HG03432 (cell line): ENCODE measurements at regions not wholly inside any gene's neighbourhood (a gene's known extent, or its start where the extent isn't known, plus 50 kb on each side); places are given as distances from the start of the nearest gene placed in this dataset.

Source experiments
- ATAC-seq: cut with Tn5 transposase; IDR thresholded peaks from one replicate; pipeline ENCODE4 v1.9.1; 2021; ENCODE audit warnings: mild to moderate bottlenecking, moderate library complexity; ENCODE audit not compliant: unreplicated experiment

DNA sequence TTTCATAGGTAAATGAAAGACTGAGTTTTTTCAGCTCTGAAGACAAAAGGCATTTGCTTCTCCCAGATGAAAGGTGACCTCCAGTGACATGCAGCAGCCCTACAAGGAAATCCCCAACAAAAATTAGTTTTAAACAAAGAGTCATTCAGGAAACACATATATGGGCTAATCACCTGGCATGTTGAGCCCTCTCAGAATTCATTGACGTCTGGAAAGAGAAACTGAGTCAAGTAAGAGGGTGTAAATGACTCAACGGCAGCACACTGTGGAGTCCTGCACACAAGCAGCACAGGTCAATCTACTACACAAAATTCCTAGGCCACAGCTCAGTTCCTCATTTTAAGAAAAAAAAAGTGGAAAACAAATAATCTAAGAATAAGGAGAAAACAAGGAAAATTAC, 592.3 kb downstream of the EPHA7 start:
- ATAC-seq = no peak

DNA sequence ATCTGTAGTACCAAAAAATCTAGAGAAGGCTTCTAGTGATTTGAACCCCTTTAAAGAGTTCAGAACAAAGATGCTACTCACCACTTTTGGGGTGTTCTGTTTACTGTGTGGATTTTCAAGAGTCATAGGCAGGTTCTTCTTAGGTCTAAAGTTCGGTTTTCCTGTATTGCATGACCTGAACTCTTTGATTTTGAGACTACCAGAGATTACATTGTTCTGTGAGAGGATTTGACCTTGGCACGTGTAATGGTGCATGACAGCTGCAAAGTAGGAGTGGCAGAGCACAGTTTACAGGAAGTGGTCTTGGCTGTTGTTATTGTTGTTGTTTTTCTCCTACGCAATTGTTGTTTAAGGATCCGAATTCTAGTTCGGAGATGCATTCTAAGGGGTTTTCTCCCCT, 592.7 kb downstream of the EPHA7 start:
- no peak for ATAC-seq

DNA sequence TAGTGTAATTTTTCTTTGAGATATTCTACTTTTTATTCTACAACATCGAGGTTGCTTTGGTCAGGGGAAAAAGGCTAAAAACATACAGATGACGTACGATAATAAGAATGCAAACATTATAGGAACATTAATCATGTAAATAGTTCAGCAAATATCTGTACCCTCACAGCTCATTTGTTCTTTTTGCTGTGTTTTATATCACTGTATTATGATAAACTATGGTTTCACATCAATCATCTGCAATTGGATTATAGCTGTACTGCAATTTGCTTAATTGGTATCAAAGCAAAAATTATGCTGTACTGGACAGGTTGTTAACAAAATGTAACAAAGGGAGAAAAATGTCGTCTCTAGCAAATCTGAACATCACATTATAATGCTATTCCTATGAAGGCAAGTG, 597.1 kb downstream of the EPHA7 start:
- ATAC-seq = no peak

DNA sequence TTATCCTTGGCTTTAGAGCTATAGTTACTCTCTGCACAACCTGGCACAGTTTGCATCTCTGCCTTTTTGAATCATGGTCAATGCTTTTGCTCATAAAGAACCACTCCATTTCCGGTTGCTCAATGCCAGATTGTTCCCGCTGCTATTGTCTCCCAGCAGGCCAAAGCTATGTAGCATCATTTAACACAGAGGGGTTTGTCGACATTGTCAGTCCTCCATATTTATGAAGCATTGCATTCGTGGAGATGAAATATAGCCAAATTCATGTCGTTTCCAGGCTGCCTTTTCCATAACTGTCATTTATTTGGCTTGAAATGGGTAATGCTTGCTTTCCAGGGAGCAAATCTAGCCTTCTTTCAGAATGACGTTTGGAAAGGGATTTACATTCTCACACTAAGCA, 598.8 kb downstream of the EPHA7 start:
- ATAC-seq = no peak

DNA sequence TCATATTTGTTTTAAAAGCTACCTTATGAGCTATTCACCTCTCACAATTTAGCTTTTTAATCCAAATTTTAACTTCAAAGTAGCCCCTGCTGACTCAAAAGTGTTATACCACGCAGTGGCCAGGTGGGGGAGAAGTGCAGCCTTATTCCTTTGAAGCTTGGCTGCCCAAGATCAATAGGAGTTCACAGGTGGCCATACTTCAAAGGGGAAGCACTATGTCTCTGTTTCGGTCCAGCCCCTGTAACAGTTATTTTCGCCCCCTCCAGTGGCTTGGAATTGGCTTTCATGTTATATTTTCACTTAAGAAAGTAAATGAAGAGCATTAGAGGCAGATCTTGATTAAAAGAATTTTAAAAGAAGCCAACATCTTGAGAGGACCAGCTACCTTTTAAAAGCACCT, 608.4 kb downstream of the EPHA7 start:
- ATAC-seq = peak; percentile 100

GRCh38 chr6:92806254-92806653, 613.1 kb downstream of the EPHA7 start:
- ATAC-seq = no peak

- ATAC-seq = no peak
Measured at GRCh38 chr6:92791403-92791802, 628.0 kb downstream of the EPHA7 start.

DNA sequence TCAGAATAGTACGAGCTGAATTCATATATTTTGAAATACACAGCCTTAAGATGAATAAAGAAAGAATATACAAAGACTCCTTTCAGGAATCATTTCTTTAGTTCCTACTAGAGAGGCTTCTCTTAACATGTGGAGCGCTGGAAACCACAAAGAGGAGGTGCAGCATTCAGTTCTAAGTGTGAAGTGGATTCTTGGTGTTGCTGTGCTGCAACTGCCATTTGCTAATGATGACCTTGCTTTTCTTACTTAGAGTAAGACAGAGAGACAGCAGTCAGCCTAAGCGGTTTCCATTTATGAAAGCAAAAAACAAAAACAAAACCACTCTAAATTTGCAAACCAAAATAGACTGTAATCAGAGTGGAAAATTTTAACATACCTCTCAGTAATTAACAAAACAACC, 629.0 kb downstream of the EPHA7 start:
- no peak for ATAC-seq

DNA sequence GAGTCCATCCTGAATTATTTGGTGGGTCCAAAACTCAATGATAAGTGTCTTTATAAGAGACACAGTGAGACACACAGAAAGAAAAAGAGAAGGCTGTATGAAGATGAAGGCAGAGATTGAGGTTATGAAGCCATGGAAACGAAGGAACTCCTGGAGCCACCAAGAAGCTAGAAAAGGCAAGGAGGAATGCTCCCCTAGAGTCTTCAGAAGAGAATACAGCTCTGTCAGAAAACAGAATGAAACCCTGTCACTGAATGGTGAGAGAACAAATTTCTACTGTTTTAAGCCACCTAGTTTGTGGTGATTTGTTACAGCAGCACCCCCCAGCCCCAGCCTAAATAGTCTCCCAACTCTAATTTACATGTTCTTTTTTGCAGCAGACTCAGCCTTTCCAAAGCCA, 635.1 kb downstream of the EPHA7 start:
- ATAC-seq = no peak

- no peak for ATAC-seq
Measured at GRCh38 chr6:92779746-92780145, 639.6 kb downstream of the EPHA7 start.

GRCh38 chr6:92777146-92777740, 642.1 kb downstream of the EPHA7 start:
- ATAC-seq = peak; percentile 87

DNA sequence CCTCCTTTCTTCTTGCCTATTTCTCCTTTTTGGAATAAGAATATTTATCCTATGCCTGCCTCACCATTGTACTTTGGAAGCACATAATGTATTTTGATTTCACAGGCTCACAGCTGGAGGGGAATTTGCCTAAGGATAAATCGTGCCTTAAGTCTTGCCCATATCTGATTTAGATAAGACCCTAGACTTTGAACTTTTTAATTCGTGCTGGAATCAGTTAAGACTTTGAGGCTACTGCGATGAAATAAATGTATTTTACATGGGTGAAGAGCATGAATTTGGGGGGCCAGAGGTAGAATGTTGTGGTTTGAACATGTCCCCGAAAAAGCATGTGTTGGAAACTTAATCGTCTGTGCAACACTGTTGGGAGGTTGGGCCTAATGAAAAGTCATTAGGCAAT, 648.8 kb downstream of the EPHA7 start:
- ATAC-seq = no peak

- no peak for ATAC-seq
Measured at GRCh38 chr6:92767101-92767500, 652.3 kb downstream of the EPHA7 start.

DNA sequence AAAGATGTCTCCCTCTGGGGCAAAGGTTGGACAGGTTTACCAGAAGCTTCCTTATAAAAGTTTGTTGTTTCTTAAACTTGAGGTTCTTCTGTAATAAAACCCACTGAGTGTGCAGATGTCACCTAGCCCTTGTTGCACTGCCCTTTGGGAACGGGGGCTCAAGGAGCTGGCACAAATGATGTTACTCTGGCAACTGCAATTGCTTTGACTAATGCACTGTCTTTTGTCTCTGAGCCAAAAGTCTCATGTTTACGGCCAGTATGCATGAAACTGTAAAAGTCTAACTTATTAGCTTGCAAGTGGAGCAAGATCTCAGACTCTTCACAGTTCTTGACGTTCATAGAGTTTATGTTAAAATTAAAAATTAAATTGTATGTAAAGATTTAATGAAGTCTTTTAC, 655.7 kb downstream of the EPHA7 start:
- ATAC-seq = no peak

- no peak for ATAC-seq
Measured at GRCh38 chr6:92763274-92763584, 656.1 kb downstream of the EPHA7 start.

- no peak for ATAC-seq
Measured at GRCh38 chr6:92762443-92763273, 656.7 kb downstream of the EPHA7 start.

DNA sequence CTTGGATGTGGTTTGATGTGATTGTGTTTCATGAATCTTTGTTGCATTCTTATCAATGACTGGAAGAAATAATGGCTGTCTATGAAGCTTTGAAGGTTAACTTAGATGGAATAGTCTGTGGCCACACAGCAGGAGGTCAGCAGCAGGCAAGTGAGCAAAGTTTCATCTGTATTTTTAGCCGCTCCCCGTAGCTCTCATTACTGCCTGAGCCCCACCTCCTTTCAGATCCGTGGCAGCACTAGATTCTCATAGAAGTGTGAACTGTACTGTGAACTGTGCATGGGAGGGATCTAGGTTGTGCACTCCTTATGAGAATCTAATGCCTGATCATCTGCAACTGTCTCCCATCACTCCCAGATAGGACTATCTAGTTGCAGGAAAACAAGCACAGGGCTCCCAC, 660.2 kb downstream of the EPHA7 start:
- no peak for ATAC-seq

DNA sequence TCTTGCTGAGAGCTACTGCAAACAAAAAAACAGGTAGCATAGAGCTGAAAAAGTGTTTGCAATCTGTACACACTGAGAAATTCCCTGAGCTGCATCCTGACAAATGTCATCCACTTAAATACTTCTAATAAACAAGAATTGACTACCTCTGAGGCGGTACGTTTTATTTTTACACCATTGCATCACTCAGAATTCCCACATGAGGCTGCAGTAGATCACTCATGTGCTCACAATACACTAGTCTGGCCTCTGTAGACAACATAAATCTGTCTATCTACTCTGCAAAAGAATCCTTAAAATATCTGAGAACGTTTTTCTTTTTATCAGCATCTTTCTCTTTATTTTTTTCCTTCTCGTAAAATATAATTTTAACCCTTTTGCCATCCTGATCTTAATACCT, 661.4 kb downstream of the EPHA7 start:
- no peak for ATAC-seq

- no peak for ATAC-seq
Measured at GRCh38 chr6:92756912-92757311, 662.4 kb downstream of the EPHA7 start.

- no peak for ATAC-seq
Measured at GRCh38 chr6:92753956-92754355, 665.4 kb downstream of the EPHA7 start.

- no peak for ATAC-seq
Measured at GRCh38 chr6:92752114-92752513, 667.2 kb downstream of the EPHA7 start.

GRCh38 chr6:92748131-92748530, 671.2 kb downstream of the EPHA7 start:
- ATAC-seq = no peak

DNA sequence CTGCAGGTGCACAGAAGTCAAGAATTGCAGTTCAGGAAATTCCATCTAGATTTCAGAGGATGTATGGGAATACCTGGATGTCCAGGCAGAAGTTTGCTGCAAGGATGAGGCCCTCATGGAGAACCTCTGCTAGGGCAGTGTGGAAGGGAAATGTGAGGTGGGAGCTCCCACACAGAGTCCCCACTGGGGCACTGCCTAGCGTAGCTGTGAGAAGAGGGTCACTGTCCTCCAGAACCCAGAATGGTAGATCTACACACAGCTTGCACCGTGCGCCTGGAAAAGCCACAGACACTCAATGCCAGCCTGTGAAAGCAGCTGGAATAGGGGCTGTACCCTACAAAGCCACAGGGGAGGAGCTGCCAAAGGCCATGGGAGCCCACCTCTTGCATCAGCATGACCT, 681.4 kb downstream of the EPHA7 start:
- ATAC-seq = no peak
